K562 (cell line): ENCODE measurements at regions not wholly inside any gene's neighbourhood (a gene's known extent, or its start where the extent isn't known, plus 50 kb on each side); places are given as distances from the start of the nearest gene placed in this dataset.
A peak's percentile ranks its signal among the peaks of the same experiment; 100 is the strongest.

Experiments used
- ARID2 ChIP-seq: fragments of 450-650 bp; IDR thresholded peaks from 2 replicates; pipeline ENCODE4 v1.6.1; 2017; ENCODE audit warnings: antibody characterized with exemption, mild to moderate bottlenecking
- CCNT2 ChIP-seq: IDR thresholded peaks from 2 replicates; pipeline ENCODE4 v1.6.1; 2011; ENCODE audit warnings: borderline replicate concordance, low read depth, mild to moderate bottlenecking, moderate library complexity, mixed read lengths, low read length; ENCODE audit not compliant: insufficient read length; ENCODE audit errors: extremely low read depth
- CREBBP ChIP-seq: IDR thresholded peaks from one replicate; pipeline ENCODE4 v1.6.1; 2012; ENCODE audit warnings: low read depth, mild to moderate bottlenecking, control low read depth, inconsistent platforms, low read length
- DIDO1 ChIP-seq: fragments of 450-650 bp; IDR thresholded peaks from 2 replicates; pipeline ENCODE4 v1.6.1; 2016; ENCODE audit warnings: low read depth, missing biosample characterization, missing genetic modification characterization
- FOXJ2 ChIP-seq: fragments of 200-800 bp; sonication (Bioruptor generic); IDR thresholded peaks from 2 replicates; pipeline ENCODE4 v1.6.1; 2016; ENCODE audit warnings: missing genetic modification characterization, missing compliant biosample characterization
- POLR2H ChIP-seq: IDR thresholded peaks from 2 replicates; pipeline ENCODE4 v1.6.1; 2016; ENCODE audit warnings: missing genetic modification characterization, low read depth, mild to moderate bottlenecking, control low read depth, missing compliant biosample characterization, moderate library complexity
- ZC3H8 ChIP-seq: fragments of 450-650 bp; IDR thresholded peaks from 2 replicates; pipeline ENCODE4 v1.6.1; 2017
- ZNF232 ChIP-seq: sonication (generic); formaldehyde crosslinking; IDR thresholded peaks from 2 replicates; pipeline ENCODE4 v1.8.0; 2022; ENCODE audit warnings: mild to moderate bottlenecking, missing genetic modification reagents
- ZNF699 ChIP-seq: fragments of 250-450 bp; sonication (Bioruptor Pico); IDR thresholded peaks from 2 replicates; pipeline ENCODE4 v1.8.0; 2021; ENCODE audit warnings: mild to moderate bottlenecking, moderate library complexity; ENCODE audit not compliant: insufficient replicate concordance
- ZNF707 ChIP-seq: fragments of 250-450 bp; sonication (Bioruptor Pico); conservative IDR thresholded peaks from 2 replicates; pipeline ENCODE4 v1.8.0; 2022; ENCODE audit warnings: inconsistent platforms, mild to moderate bottlenecking, moderate library complexity
- TF ChIP-seq, protein P1 (sequence below): fragments of 250-450 bp; sonication (Bioruptor Pico); IDR thresholded peaks from 2 replicates; pipeline ENCODE4 v1.4.0; 2020
- TF ChIP-seq, protein P2 (sequence below), 3 experiments: fragments of 200-800 bp in 1 of 3; sonication (Bioruptor generic) in 1 of 3; sonication (generic) in 1 of 3; formaldehyde crosslinking in 1 of 3; IDR thresholded peaks; 2 replicates each; pipeline versions ENCODE4 v1.6.1 to v1.8.0; 2016 to 2022; ENCODE audit warnings: mild to moderate bottlenecking in 2 of 3, missing compliant biosample characterization in 2 of 3, missing genetic modification characterization in 2 of 3, missing genetic modification reagents in 1 of 3
- TF ChIP-seq, protein P3 (sequence below): sonication (generic); IDR thresholded peaks from 2 replicates; pipeline ENCODE4 v1.6.1; 2016
- TF ChIP-seq, protein P4 (sequence below): fragments of 250-450 bp; sonication (Bioruptor Pico); IDR thresholded peaks from 2 replicates; pipeline ENCODE4 v1.8.0; 2022; ENCODE audit warnings: moderate library complexity, mild to moderate bottlenecking, inconsistent platforms

DNA sequence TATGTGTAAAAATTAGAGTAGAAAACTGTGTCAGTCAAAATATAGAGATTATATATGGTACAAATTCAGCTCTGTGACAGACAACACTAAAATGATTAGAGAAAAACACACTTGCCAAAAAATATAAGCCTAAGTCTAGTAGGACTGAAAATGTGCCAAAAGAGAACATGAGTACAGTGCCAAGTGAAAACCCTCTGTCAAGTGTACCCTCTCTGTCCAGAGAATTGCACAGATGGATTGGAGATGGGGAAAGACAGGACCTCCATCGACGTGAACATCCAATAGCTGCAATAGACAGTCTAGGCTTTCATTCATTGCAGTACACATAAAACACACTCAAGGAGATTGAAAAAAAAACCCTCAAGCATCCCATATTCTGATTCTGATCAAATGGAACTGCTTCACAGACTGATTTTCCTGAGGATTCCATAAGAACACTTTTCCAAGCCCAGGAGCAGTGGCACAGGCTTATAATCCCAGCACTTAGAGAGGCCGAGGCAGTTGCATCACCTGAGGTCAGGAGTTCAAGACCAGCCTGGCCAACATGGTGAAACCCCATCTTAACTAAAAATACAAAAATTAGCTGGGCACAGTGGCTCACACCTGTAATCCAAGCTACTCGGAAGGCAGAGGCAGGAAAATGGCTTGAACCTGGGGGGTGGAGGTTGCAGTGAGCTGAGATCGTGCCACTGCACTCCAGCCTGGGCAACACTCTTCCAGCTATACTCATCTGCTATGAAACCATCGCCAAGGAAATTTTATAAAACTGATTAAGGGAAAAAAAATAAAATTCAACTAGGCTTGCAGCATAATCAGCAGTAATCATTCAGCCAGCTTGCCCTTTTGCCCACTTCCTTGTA lies 110.0 kb upstream of the TRIM24 start (continued):
- TF ChIP-seq, protein P1, sequence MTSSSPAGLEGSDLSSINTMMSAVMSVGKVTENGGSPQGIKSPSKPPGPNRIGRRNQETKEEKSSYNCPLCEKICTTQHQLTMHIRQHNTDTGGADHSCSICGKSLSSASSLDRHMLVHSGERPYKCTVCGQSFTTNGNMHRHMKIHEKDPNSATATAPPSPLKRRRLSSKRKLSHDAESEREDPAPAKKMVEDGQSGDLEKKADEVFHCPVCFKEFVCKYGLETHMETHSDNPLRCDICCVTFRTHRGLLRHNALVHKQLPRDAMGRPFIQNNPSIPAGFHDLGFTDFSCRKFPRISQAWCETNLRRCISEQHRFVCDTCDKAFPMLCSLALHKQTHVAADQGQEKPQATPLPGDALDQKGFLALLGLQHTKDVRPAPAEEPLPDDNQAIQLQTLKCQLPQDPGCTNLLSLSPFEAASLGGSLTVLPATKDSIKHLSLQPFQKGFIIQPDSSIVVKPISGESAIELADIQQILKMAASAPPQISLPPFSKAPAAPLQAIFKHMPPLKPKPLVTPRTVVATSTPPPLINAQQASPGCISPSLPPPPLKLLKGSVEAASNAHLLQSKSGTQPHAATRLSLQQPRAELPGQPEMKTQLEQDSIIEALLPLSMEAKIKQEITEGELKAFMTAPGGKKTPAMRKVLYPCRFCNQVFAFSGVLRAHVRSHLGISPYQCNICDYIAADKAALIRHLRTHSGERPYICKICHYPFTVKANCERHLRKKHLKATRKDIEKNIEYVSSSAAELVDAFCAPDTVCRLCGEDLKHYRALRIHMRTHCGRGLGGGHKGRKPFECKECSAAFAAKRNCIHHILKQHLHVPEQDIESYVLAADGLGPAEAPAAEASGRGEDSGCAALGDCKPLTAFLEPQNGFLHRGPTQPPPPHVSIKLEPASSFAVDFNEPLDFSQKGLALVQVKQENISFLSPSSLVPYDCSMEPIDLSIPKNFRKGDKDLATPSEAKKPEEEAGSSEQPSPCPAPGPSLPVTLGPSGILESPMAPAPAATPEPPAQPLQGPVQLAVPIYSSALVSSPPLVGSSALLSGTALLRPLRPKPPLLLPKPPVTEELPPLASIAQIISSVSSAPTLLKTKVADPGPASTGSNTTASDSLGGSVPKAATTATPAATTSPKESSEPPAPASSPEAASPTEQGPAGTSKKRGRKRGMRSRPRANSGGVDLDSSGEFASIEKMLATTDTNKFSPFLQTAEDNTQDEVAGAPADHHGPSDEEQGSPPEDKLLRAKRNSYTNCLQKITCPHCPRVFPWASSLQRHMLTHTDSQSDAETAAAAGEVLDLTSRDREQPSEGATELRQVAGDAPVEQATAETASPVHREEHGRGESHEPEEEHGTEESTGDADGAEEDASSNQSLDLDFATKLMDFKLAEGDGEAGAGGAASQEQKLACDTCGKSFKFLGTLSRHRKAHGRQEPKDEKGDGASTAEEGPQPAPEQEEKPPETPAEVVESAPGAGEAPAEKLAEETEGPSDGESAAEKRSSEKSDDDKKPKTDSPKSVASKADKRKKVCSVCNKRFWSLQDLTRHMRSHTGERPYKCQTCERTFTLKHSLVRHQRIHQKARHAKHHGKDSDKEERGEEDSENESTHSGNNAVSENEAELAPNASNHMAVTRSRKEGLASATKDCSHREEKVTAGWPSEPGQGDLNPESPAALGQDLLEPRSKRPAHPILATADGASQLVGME (CRISPR knock-in tag): 0 out of 2 replicates have a peak, but pooled peaks have one; percentile 43
- no peak for TF ChIP-seq ZNF232 (CRISPR knock-in tag)
- no peak for TF ChIP-seq ZC3H8
- TF ChIP-seq, protein P2, sequence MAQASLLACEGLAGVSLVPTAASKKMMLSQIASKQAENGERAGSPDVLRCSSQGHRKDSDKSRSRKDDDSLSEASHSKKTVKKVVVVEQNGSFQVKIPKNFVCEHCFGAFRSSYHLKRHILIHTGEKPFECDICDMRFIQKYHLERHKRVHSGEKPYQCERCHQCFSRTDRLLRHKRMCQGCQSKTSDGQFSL (CRISPR knock-in tag; IDR thresholded peaks at IDR 0.05): no peak
- TF ChIP-seq, protein P2 (tag; IDR thresholded peaks at IDR 0.05): peak in 1 of 2 experiments; percentile 63; a peak in 2 of 4 replicates
- TF ChIP-seq CREBBP: no peak
- TF ChIP-seq, protein P3, sequence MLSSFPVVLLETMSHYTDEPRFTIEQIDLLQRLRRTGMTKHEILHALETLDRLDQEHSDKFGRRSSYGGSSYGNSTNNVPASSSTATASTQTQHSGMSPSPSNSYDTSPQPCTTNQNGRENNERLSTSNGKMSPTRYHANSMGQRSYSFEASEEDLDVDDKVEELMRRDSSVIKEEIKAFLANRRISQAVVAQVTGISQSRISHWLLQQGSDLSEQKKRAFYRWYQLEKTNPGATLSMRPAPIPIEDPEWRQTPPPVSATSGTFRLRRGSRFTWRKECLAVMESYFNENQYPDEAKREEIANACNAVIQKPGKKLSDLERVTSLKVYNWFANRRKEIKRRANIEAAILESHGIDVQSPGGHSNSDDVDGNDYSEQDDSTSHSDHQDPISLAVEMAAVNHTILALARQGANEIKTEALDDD: no peak
- TF ChIP-seq FOXJ2 (tag): no peak
- TF ChIP-seq CCNT2: no peak
- TF ChIP-seq ZNF699 (CRISPR knock-in tag): no peak
- TF ChIP-seq, protein P4, sequence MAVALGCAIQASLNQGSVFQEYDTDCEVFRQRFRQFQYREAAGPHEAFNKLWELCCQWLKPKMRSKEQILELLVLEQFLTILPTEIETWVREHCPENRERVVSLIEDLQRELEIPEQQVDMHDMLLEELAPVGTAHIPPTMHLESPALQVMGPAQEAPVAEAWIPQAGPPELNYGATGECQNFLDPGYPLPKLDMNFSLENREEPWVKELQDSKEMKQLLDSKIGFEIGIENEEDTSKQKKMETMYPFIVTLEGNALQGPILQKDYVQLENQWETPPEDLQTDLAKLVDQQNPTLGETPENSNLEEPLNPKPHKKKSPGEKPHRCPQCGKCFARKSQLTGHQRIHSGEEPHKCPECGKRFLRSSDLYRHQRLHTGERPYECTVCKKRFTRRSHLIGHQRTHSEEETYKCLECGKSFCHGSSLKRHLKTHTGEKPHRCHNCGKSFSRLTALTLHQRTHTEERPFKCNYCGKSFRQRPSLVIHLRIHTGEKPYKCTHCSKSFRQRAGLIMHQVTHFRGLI (CRISPR knock-in tag): peak; percentile 62; the same call in 1 of the 2 replicates
- no peak for TF ChIP-seq POLR2H
- TF ChIP-seq ARID2: no peak
- TF ChIP-seq ZNF707: peak; percentile 42; the same call in 1 of the 2 replicates
- 0 out of 2 replicates have a peak, but pooled peaks have one; percentile 35 for TF ChIP-seq DIDO1
